HG02870 (cell line): ENCODE measurements at regions not wholly inside any gene's neighbourhood (a gene's known extent, or its start where the extent isn't known, plus 50 kb on each side); places are given as distances from the start of the nearest gene placed in this dataset.
"Not testable (repeated sequence)": the region's sequence is repeated elsewhere in the genome, so short reads cannot be mapped to it uniquely, and the experiment has no call there.

Experiments
- ATAC-seq: cut with Tn5 transposase; IDR thresholded peaks from one replicate; pipeline ENCODE4 v1.9.1; 2021; ENCODE audit warnings: mild to moderate bottlenecking, moderate library complexity; ENCODE audit not compliant: unreplicated experiment

- ATAC-seq: no peak
Observed at GRCh38 chr1:234835239-234835638, 225.3 kb upstream of the IRF2BP2 start.

GRCh38 chr1:234833646-234834045, 223.7 kb upstream of the IRF2BP2 start:
- ATAC-seq: no peak

- ATAC-seq: no peak
Observed at GRCh38 chr1:234833118-234833517, 223.1 kb upstream of the IRF2BP2 start.

- no peak for ATAC-seq
Observed at GRCh38 chr1:234827656-234828055, 217.7 kb upstream of the IRF2BP2 start.

GRCh38 chr1:234827181-234827580, 217.2 kb upstream of the IRF2BP2 start:
- no peak for ATAC-seq

GRCh38 chr1:234826352-234826751, 216.4 kb upstream of the IRF2BP2 start:
- ATAC-seq: no peak

- ATAC-seq: no peak
Observed at GRCh38 chr1:234825498-234826165, 215.7 kb upstream of the IRF2BP2 start.

- ATAC-seq: not testable (repeated sequence)
Observed at GRCh38 chr1:234824836-234825235, 214.9 kb upstream of the IRF2BP2 start.

GRCh38 chr1:234823191-234824176, 213.5 kb upstream of the IRF2BP2 start:
- ATAC-seq: no peak

- no peak for ATAC-seq
Observed at GRCh38 chr1:234821840-234822239, 211.9 kb upstream of the IRF2BP2 start.

- no peak for ATAC-seq
Observed at GRCh38 chr1:234820597-234820996, 210.6 kb upstream of the IRF2BP2 start.

- not testable (repeated sequence) for ATAC-seq
Observed at GRCh38 chr1:234819845-234820244, 209.9 kb upstream of the IRF2BP2 start.

GRCh38 chr1:234818040-234818387, 208.0 kb upstream of the IRF2BP2 start:
- ATAC-seq: not testable (repeated sequence)

- ATAC-seq: not testable (repeated sequence)
Observed at GRCh38 chr1:234817313-234818039, 207.5 kb upstream of the IRF2BP2 start.

- not testable (repeated sequence) for ATAC-seq
Observed at GRCh38 chr1:234816864-234817263, 206.9 kb upstream of the IRF2BP2 start.

GRCh38 chr1:234816186-234816851, 206.3 kb upstream of the IRF2BP2 start:
- not testable (repeated sequence) for ATAC-seq

GRCh38 chr1:234815295-234815815, 205.4 kb upstream of the IRF2BP2 start:
- not testable (repeated sequence) for ATAC-seq

GRCh38 chr1:234814235-234814634, 204.3 kb upstream of the IRF2BP2 start:
- ATAC-seq: not testable (repeated sequence)

- ATAC-seq: not testable (repeated sequence)
Observed at GRCh38 chr1:234811824-234812223, 201.8 kb upstream of the IRF2BP2 start.

- ATAC-seq: not testable (repeated sequence)
Observed at GRCh38 chr1:234810726-234811125, 200.7 kb upstream of the IRF2BP2 start.
